Fibroblast of skin of scalp (primary cell): ENCODE measurements at regions not wholly inside any gene's neighbourhood (a gene's known extent, or its start where the extent isn't known, plus 50 kb on each side); places are given as distances from the start of the nearest gene placed in this dataset.

ENCODE experiments used
- DNase-seq: peaks from one replicate; pipeline ENCODE4 v3.0.0-alpha.2; 2013

DNA sequence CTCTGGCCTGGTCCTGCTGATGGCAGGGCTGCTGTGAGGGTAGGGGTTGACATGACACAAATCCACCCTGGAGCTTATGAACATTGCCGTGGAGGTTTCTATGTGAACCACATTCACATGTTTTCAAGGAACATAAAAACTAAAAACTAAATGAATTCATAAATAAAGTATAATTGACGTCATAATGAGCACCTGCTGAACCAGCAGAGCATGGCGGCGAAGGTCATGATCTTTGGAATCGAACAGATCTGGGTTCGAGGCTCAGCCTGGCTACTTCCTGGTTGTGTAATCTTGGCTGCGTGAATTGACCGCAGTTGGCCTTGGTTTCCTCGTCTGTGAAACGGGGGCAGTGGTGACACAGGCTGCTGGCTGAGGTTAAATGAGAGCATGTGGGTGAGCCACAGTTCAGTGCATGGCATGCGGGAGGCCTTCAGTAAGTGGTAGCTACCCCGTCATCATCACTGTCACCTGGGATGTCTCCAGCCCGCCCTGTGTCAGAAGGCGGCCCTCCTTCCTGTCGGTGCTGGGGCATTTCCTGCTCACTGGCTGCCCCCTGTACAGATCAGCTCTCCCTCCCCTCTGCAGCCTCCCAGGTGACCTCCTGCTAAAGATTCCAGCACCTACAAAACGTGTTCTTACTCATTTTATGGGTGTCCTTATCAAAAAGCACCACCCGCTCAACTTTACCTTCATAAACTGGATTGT is 190.3 kb upstream of the SHH start:
- no peak for DNase-seq

DNA sequence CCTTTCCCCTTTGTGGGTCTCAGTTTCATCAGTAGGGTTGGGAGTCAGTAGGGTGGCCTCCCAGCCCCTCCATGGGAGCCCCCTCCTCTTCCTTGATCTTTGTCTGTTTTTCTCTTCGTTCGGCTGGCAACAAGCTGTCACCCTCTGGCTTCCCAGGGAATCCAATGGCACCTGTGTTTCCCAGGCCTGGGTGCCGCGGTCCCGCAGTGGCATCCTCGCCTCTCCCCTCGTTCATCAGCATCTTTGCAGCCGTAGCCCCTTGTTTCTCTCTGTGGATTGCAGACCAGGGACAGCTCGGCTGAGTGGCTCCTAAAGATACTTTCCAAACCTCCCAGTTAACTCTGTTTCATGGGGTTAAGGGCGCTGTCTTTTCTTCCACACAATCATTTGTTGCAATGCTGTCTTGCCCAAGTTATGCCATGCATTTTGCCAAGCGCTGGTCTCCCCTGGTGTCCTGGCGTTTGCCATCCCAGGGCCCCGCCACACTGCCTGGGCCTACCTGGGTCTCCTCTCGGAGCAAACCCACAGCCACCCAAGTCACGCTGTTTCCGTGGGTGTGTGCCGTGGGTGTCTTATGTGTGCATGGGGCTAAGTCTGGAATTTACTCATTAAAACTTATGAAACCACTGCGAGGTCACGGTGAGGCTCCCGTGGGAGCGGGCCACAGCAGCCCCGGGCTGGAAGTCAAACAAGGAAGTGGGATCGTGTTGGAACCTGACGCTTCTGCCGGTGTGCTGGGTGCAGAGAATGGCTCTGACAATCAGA is 189.4 kb upstream of the SHH start:
- no peak for DNase-seq

DNA sequence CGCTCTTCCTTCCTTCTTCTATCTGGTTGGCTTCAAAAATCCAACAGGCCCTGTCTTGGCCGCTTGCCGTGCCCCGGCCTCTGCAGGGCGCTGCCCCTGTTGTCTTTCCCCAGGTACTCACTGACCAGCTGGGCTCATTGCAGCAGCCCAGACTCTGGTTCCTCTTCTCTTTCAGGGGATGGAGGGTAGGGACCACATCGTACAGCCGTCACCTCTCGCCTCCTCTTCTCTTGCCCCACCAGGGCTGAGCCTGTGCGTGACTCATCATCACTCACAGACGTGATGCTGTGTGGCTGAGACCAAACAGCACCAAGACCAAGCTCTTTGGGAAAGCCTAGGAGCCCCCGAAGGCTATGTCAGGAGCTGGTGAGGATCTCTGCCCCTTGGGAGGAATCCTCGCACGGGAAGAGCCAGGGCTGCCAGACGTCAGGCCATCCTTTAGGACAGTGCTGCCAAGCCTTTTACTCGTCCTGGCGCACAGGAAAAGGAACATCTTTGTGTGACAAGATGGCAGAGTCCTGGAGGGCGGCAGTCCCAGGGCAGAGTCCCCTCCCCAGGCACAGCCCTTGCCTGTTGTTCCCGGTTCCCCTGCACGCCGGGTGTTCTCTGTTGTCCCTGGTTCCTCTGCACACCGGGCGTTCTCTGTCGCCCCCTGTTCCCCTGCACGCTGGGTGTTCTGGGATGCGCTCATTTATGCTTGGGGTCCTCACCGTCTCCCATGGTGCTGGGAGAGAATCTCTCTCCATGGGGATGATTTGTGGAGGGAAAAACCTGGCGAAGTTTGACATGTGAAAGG is 188.5 kb upstream of the SHH start:
- no peak for DNase-seq

DNA sequence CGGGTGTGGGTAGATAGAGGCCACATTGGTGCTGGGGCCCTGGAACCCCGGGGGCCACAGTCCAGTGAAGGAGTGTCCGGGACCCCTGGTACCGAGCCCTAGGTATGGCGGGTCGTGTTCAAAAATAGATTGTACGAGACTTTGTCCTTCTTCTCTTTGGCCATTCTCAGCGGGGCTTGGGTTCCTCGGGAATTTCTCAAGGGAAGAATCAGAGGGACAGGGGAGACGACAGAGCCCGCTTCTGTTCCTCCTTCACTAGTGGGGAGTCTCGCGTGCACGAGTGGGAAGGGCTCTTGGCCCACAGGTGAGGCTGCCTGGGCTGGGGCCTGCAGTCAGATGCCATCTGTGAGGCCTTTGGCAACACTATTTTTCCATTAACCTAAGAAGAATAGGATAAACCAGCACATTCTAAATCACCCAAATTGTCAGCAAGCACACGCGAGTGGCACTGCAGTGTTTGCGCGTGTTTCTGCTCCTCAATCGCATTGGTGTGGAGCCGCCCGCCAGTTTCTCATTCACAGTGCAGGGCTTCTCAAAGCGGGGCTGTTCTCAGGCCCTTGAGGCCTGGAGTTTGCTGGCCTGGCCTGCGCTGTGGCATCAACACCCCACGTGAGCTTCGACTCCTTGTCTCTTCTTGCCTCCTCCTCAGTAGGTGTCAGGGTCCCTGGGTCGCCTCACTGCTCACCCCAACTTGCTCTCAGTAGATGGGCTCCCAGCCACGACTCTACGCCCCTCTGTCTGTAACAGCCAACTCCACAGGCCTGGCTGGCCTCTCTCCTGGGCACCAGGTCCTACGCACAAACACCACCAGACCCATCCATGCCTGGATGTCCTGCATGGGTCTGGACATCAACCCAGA is 187.6 kb upstream of the SHH start:
- no peak for DNase-seq

DNA sequence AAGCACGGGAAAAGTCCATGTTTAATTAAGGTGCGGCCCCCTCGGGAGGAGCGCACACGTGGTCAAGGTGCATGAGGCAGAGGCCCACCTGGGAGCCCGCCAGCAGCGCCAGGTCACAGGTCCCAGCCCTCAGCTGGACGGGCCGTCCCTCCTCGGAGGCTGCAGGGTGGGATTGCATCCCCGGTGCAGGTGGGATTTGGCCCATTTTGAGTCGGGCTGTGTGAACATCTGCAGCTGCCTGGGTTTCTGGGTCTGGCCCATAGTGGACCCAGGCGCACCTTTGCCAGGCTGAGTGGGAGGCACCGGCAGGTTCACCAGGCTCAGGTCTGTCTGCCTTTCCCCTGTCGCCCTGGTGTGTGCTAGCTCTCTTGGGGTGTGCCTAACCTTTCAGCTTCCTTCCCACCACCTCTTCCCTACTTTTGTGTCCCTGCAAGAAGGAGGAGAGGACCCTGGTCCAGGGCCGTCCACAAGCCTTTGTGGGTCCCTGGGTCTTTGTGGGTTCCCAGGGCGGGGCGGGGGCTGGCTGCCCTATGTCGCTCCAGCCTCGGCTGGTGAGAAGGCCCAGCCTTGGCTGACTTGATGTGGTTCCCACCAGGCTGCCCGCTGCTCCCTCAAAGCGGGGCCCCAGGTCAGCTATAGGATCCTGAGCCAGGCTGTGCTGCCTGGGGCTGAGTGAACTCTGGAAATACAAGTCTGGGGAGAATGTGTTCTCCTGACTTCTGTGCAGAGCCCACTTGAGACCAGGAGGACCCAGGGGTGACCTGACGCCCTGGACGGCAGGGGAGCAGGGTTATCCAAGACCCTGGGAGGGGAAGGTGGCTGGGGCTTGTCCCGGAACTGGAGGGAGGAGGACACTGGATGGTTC is 186.7 kb upstream of the SHH start:
- no peak for DNase-seq

DNA sequence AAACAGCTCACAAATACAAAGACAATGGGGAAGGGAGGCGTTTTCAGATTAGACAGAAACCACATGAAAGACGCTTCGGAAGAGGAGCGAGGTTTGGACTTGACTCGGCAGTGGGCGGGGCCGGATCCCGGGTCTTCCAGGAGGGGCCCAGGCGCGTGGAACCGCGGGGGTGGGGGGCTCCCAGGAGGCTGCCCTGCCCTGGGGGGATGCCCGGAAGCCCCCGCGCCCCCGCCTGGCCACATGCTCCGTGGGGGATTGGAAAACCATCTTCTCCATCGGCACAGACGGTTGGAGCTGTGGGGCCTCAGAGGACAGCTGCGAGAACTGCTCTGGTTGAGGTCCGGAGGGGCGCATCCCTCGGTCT is 186.0 kb upstream of the SHH start:
- no peak for DNase-seq

DNA sequence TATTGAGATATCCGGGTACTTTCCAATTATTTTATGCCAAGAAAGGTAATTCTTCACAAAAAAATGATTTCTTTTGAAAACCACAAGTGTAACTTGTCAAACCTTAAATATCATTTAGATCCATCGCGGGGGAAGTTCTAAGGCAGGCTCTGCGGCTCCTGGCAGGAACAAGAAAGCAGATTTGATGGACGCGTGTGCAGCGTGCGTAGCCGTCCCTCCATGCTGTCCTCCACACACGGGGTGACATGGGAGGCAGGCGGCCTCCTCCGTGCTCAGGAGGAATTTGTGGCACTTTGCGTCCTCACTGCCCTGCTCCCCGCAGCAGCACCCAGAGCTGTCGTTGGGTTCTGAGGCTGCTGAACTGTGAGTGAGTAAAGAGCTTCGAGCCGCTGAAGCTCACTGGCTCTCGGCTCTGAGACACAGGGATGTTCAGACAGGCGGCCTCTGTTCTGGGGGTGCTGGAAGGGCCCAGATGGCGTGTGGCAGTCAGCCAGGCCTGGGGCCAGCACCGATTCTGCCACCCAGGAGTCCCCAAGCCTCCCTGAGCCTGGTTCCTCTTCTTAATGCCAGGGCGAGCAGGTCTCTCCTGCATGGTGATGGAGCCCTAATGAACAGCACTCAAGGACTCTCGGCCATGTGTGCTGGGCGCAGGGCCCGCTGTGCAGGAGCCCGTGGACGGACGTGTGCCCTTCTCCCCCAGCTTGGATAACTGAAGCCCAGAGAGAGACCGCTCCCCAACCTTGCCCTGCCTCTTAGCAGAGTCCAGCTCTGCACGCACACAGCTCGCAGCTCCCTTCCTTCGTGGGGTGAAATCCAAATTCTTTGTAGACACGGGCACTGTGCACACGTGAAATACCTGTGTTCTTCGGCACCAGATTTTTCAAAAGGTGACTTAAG is 185.4 kb upstream of the SHH start:
- no peak for DNase-seq

DNA sequence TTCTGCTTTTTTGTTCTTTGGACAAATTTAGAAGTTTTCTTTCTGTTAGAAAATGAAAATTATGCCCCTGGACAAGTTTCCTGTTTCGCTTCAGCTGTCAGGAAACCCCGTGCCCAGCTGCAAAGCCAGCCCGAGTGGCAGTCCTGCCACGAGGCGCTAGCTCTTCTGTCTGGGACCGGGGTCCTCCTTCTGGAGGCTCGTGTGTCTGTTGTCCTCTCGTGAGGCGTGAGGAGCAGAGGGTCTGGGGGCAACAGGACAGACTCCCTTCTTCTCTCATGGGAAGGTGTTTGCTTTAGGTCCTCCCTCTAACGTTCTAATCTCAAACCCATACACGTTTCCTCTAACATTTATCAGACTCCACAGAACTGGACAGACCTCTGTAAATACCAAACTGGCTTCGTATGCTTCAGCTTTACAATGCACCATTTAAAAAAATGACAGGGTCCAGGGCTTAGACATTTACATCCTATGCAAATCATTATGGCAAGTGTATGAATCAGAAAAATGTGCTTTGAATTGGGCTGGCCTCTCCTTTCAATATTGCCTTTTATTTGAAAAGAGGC is 184.5 kb upstream of the SHH start:
- DNase-seq = no peak

DNA sequence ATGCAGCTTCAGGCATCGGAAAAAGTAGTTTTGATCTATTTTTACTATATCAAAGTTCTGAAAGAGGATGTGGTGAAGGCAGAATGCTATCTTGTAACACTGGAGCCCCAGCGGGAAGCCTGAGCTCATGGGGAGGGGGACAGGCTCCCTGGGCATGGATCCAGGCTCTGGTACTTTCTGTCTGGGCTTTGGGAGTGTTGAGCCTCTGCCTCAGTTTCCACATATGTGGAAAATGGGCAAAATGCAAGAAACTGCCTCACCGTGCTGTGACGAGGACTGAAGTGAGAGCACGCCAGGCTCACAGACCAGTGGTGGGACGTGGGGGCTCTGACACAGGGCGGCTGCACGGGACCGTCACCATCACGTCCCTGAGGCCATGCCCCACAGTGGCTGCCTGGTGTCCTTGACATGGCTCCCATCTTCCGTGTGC is 182.9 kb upstream of the SHH start:
- no peak for DNase-seq

DNA sequence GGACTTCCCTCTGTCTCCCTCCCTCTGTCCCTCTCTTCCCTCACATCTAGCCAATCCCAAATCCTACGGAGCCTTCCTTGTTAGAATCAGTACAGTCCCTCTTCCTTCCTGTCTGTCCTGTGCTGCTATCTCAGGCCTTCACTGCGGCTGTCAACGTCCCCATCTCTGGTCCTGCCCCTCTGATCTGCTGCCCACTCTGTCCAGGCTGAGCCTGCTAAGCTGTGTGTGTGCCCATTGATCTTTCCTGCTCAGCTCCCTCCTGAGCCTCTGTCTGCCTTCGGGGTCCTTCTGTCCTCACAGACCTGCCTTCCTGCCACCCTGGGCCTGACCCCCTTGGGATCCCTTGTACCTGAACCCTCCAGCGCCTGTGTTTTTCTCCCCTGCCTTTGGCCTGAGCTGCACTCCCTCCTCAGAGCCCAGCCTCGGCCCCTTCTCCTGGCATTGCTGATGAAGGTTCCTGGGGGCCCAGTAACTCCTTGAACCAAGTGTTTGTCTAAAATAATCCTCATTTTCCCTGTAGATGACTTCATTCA is 182.1 kb upstream of the SHH start:
- no peak for DNase-seq

DNA sequence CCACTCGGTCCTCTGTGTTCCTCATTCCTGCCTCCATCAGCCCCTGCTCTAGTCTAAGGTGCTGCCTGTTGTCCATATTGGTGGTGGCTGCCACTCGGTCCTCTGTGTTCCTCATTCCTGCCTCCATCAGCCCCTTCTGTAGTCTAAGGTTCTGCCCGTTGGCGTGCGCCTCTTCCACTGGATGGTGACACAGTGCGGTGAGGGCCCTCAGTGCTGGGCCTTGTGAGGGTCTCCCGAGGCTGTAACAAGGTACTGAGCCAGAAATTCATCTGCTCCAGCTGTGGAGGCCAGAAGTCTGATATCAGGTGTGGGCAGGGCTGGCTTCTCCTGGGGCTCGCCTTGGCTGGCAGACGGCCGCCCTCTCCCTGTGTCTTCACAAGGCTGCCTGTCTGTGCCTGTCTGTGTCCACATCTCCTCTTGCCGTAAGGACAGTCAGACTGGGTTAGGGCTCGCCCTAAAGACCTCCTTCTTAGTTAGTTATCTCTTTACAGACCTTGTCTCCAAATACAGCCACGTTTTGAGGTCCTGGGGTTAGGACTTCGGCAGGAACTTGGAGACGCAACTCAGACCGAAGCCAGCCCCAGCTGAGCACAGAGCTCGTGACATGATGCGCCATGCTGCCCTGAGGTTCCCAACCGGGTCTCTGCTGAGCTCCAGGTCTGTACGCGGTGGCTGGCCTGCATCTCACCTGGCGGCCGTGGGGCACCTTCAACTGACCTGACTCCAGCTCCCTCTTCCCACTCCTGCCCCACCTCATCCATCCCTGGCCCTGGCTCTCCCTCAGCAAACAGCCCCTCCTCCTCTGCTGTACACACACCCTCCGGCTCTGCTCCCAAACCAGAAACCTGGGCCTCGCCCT is 181.4 kb upstream of the SHH start:
- DNase-seq = no peak

DNA sequence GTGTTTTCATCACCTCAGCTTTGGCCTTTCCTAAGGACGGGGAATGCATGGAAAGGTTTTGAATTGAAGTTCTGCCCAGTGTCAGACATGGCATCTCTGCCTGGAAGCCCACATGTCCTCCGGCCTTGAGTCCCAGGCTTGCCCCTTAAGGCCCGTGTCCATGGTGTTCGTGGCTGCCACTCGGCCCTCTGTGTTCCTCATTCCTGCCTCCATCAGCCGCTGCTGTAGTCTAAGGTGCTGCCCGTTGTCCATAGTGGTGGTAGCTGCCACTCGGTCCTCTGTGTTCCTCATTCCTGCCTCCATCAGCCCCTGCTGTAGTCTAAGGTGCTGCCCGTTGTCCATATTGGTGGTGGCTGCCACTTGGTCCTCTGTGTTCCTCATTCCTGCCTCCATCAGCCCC is 180.7 kb upstream of the SHH start:
- DNase-seq = no peak

DNA sequence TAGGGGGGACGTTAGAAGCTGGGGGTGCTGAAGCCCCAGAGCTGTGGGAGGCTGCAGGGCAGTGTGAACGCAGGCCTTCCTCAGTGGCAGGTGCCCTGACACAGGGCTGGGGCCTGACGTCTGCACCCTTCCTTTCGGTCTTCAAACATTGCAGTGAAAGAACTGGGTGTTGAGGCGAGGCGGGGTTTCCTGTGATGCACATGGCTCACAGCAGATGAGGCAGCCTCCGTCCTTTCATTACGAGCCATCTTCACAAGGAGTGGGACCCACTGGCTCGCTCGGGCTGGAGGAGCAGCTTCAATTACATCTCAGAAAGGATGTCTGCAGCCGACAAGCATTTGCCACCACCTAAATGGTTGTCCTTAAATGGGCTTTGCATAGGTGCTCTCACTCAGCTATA is 180.3 kb upstream of the SHH start:
- DNase-seq = no peak

DNA sequence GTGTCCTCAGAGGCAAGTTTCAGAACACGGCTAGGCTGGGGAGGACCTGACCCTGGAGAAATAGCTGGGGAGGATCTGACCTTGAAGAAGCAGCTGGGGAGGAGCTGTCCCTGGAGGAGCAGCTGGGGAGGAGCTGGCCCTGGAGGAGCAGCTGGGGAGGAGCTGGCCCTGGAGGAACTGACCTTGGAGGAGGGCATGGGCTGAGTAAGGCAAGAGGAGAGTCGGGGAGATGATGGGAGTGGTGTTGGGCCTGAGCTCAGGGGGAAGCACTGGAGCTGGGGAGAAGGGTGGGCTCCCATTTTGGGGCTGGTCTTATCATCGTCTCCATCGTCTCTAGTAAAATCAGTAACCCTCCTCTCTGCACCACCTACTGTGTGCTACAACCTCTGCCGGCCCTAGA is 179.8 kb upstream of the SHH start:
- DNase-seq = no peak

DNA sequence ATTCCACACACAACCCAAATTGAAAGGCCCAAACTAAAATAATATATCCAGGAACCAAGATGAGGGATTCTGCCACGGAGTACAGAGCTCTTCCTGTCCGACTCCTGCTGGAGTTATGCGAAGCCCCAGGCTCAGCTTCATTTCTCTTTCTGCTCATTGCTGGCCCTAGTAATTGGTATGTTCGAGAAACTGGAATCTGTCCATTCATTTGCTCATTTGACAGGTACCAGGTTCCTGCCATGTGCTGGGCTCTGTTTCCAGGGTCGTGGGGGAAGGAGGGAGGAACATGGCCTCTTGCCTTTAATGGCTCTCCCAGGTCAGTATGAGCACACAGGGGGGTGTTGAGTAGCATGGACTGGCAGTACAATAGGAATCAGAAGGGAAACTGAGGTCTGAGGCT is 179.2 kb upstream of the SHH start:
- no peak for DNase-seq

DNA sequence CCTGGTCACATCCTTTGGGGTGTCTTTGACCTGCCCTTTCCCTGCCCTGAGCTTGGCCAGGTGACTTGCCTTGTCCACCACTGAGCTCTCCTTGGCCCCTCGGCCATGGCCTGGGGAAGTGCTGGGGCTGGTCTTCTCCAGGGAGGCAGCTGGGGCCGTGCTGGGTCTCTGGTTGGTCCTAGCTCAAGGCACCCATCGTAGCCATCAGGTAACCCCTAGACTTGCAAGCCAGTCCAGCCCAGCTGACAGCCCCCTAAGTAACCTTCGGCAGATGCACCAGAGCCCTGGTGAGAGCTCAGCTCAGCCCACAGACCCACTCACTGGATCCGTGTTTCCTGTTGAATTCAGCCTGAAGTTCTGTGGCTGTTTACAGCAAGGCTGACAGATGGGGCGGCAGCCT is 176.2 kb upstream of the SHH start:
- DNase-seq = no peak

DNA sequence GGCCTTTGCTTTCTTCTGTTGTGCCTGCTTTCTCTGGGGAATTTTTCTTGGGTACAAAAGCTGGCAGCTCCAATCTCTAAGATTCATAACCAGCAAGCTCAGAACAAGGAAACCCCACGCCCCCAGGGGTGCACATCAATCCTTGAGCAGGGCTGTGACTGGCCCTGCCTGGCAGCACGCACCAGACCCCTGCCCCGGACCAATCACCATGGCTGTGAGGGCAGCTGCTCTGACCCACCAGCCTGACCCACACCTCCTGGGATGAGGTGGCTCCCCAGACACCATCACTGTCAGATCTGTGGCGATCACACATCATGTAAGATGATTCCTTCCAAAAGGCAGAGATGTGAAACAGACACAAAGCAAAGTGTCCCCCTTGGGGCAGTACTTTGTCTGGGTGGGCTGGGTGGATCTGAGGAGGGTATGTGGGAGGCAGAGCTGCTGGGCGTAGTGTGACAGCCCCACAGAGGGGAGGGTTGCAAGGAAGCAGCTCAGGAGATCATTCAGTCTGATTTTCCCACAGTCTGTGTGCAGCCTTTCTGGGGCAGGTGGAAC is 175.5 kb upstream of the SHH start:
- DNase-seq = no peak

DNA sequence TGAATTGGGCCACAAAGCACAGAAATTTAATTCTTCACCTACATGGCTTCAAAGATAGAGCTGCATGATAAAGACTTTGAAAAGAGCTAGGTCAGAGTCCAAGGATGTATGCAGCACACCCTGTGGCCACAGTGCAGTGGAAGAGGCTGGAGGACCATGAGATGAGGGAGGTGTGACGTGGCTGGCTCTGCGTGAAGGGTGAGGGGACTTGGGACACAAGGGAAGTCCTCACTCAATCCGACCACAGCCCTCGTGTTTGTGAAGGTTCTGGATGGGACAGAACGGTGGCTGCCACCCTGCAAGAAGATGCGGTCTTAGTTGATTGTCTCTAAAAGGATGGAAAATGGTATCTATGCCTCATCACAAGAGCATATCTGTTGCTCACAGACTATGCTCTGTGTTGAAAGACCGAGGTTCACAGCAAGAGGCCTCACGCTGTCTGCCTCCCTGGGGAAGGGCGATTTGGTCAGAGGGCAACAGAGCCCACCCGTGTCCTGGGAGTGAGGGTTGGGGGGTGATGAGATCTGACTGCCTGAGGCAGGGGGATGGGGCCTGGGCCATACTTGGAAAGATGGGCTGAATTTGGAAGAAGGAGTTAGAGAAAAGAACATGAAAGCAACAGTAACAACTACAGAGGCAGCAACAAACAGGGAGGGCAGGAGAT is 174.4 kb upstream of the SHH start:
- no peak for DNase-seq
